ENCODE measurements at regions not wholly inside any gene's neighbourhood (a gene's known extent, or its start where the extent isn't known, plus 50 kb on each side); places are given as distances from the start of the nearest gene placed in this dataset.

DNA sequence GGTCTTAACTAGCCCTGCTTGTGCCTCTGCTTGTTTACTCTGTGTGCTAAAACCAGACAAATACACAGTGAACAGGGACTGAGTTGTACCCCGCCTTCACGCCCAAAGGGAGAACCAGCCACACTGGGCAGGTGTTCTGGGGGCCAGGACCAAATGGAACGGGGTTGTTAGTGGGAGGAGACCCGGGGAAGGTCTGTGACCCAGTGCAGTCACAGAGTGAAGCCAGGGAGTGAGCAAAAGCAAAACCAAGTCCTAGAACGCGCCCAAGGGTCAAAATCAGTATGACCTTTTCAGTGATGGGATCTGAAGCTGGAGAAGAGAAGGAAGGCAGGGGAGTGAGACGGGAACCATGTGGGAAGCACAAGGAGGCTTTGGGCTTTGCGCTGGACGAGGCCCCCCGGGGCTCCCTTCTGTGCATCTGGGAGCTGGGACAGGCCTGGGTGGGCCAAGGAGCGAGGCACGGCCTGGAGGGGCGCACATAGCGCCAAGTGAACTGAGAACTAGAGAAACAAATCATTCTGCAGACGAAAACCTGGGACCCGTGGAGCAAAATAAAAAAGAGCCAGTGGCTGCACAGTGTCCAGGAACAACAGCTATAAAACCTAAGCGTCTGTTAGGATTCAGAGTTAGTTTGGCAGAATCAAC is 78.3 kb upstream of the ALDH1A3 start:
- no peaks in the 10 kb centered on the region for H3K27me3 ChIP-seq (ENCODE audit: low read depth, low read length)
- H3K36me3 ChIP-seq (ENCODE audit: control insufficient read depth in 1 of 2, insufficient read depth in 2 of 2, low read length in 2 of 2) = no peaks in the 10 kb centered on the region
- H3K4me1 ChIP-seq (ENCODE audit: control insufficient read depth in 1 of 2, insufficient read depth in 2 of 2, low read length in 2 of 2) = no peaks in the 10 kb centered on the region
- no peak overlapping the region for H3K27ac ChIP-seq (ENCODE audit: low read length)
- peaks cover 0 to 6% of the 10 kb centered on the region in 2 donors for H3K9me3 ChIP-seq (ENCODE audit: control insufficient read depth in 1 of 2, low read length in 2 of 2)
- H3K4me3 ChIP-seq (ENCODE audit: low read depth in 1 of 2, low read length in 2 of 2) = no peak overlapping the region

- H3K36me3 ChIP-seq (ENCODE audit: control insufficient read depth in 1 of 2, insufficient read depth in 2 of 2, low read length in 2 of 2) = no peaks in the 10 kb centered on the region
- H3K9me3 ChIP-seq (ENCODE audit: control insufficient read depth in 1 of 2, low read length in 2 of 2) = peaks cover 0 to 10% of the 10 kb centered on the region in 2 donors
- H3K27ac ChIP-seq (ENCODE audit: low read length) = no peak overlapping the region
- H3K4me3 ChIP-seq (ENCODE audit: low read depth in 1 of 2, low read length in 2 of 2) = no peak overlapping the region
- H3K4me1 ChIP-seq (ENCODE audit: control insufficient read depth in 1 of 2, insufficient read depth in 2 of 2, low read length in 2 of 2) = no peaks in the 10 kb centered on the region
- no peaks in the 10 kb centered on the region for H3K27me3 ChIP-seq (ENCODE audit: low read depth, low read length)
Measured at GRCh38 chr15:100802421-100803170, 77.0 kb upstream of the ALDH1A3 start.

- H3K27me3 ChIP-seq (ENCODE audit: low read depth, low read length) = no peaks in the 10 kb centered on the region
- no peak overlapping the region for H3K4me3 ChIP-seq (ENCODE audit: low read depth in 1 of 2, low read length in 2 of 2)
- no peak overlapping the region for H3K27ac ChIP-seq (ENCODE audit: low read length)
- H3K9me3 ChIP-seq (ENCODE audit: control insufficient read depth in 1 of 2, low read length in 2 of 2) = peaks cover 0 to 13% of the 10 kb centered on the region in 2 donors
- H3K36me3 ChIP-seq (ENCODE audit: control insufficient read depth in 1 of 2, insufficient read depth in 2 of 2, low read length in 2 of 2) = no peaks in the 10 kb centered on the region
- no peaks in the 10 kb centered on the region for H3K4me1 ChIP-seq (ENCODE audit: control insufficient read depth in 1 of 2, insufficient read depth in 2 of 2, low read length in 2 of 2)
Measured at GRCh38 chr15:100803171-100803440, 76.5 kb upstream of the ALDH1A3 start.

DNA sequence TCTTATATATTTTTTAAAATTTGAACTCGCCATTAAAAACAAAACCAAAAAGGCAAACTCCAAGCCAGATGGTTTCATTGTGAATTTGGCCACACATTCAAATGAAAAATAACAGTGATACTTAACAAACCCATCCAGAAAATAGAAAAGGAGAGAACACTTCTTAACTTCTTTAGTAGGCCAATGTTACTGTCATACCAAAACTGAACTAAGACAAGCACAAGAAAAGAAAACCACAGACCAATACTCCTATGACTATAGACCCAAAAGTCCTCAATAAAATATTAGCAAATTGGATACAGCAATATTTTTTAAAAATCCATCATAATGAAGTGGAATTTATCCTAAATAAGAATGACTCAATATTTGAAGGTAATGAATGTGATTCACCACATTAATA is 73.5 kb upstream of the ALDH1A3 start:
- Histone ChIP-seq H3K4me3 (ENCODE audit: low read depth in 1 of 2, low read length in 2 of 2) (no peak overlapping the region), H3K36me3 (ENCODE audit: control insufficient read depth in 1 of 2, insufficient read depth in 2 of 2, low read length in 2 of 2) (no peaks in the 10 kb centered on the region), H3K4me1 (ENCODE audit: control insufficient read depth in 1 of 2, insufficient read depth in 2 of 2, low read length in 2 of 2) (no peaks in the 10 kb centered on the region), H3K9me3 (ENCODE audit: control insufficient read depth in 1 of 2, low read length in 2 of 2) (peaks cover 0 to 7% of the 10 kb centered on the region in 2 donors), H3K27ac (ENCODE audit: low read length) (no peak overlapping the region), H3K27me3 (ENCODE audit: low read depth, low read length) (no peaks in the 10 kb centered on the region)

GRCh38 chr15:100807028-100807427 is 72.6 kb upstream of the ALDH1A3 start:
- peaks cover 0 to 7% of the 10 kb centered on the region in 2 donors for H3K9me3 ChIP-seq (ENCODE audit: control insufficient read depth in 1 of 2, low read length in 2 of 2)
- H3K27me3 ChIP-seq (ENCODE audit: low read depth, low read length) = no peaks in the 10 kb centered on the region
- no peaks in the 10 kb centered on the region for H3K4me1 ChIP-seq (ENCODE audit: control insufficient read depth in 1 of 2, insufficient read depth in 2 of 2, low read length in 2 of 2)
- H3K27ac ChIP-seq (ENCODE audit: low read length) = no peak overlapping the region
- H3K36me3 ChIP-seq (ENCODE audit: control insufficient read depth in 1 of 2, insufficient read depth in 2 of 2, low read length in 2 of 2) = no peaks in the 10 kb centered on the region
- no peak overlapping the region for H3K4me3 ChIP-seq (ENCODE audit: low read depth in 1 of 2, low read length in 2 of 2)

DNA sequence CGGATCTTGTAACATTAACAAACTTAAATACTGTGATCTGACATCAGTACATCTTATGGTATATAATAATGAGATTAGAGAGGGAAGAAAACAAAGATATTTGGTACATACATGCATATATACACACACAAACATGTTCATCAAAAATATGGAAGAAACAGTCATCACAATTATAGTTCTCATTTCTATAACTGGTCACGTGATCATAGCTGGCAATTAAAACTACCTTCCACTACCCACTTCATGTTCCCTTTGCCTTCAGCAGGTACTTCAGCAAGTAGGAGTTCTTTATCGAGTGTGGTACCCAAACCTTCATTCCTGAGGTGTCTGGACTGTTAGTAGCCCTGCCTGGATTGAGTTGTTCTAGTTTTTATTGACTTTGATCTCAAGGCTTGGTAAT is 70.9 kb upstream of the ALDH1A3 start:
- Histone ChIP-seq H3K36me3 (ENCODE audit: control insufficient read depth in 1 of 2, insufficient read depth in 2 of 2, low read length in 2 of 2) (no peaks in the 10 kb centered on the region), H3K4me3 (ENCODE audit: low read depth in 1 of 2, low read length in 2 of 2) (no peak overlapping the region), H3K4me1 (ENCODE audit: control insufficient read depth in 1 of 2, insufficient read depth in 2 of 2, low read length in 2 of 2) (no peaks in the 10 kb centered on the region), H3K27ac (ENCODE audit: low read length) (no peak overlapping the region), H3K27me3 (ENCODE audit: low read depth, low read length) (no peaks in the 10 kb centered on the region), H3K9me3 (ENCODE audit: control insufficient read depth in 1 of 2, low read length in 2 of 2) (peaks cover 0 to 13% of the 10 kb centered on the region in 2 donors)

- no peaks in the 10 kb centered on the region for H3K27me3 ChIP-seq (ENCODE audit: low read depth, low read length)
- H3K36me3 ChIP-seq (ENCODE audit: control insufficient read depth in 1 of 2, insufficient read depth in 2 of 2, low read length in 2 of 2) = no peaks in the 10 kb centered on the region
- H3K9me3 ChIP-seq (ENCODE audit: control insufficient read depth in 1 of 2, low read length in 2 of 2) = peaks cover 0 to 13% of the 10 kb centered on the region in 2 donors
- no peak overlapping the region for H3K27ac ChIP-seq (ENCODE audit: low read length)
- no peak overlapping the region for H3K4me3 ChIP-seq (ENCODE audit: low read depth in 1 of 2, low read length in 2 of 2)
- H3K4me1 ChIP-seq (ENCODE audit: control insufficient read depth in 1 of 2, insufficient read depth in 2 of 2, low read length in 2 of 2) = no peaks in the 10 kb centered on the region
Measured at GRCh38 chr15:100809151-100809550, 70.5 kb upstream of the ALDH1A3 start.

DNA sequence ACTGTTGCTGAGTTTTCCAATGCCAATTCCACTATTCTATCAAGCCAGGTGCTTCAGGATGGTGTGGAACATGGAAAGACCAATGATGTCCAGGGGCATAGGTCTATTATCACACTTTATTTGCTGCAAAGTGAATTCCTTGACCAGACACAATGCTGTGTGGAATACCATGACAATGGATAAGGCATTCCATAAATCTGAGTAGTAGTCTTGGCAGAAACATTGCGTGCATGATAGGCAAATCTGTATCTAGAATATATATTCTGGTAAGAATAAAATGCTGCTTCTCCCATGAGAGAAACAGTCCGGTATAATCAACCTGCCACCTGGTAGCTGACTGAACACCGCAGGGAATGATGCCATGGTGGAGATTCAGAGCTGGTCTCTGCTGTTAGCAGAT is 70.0 kb upstream of the ALDH1A3 start:
- H3K9me3 ChIP-seq (ENCODE audit: control insufficient read depth in 1 of 2, low read length in 2 of 2) = peaks cover 0 to 13% of the 10 kb centered on the region in 2 donors
- H3K27me3 ChIP-seq (ENCODE audit: low read depth, low read length) = no peaks in the 10 kb centered on the region
- no peak overlapping the region for H3K27ac ChIP-seq (ENCODE audit: low read length)
- H3K4me1 ChIP-seq (ENCODE audit: control insufficient read depth in 1 of 2, insufficient read depth in 2 of 2, low read length in 2 of 2) = no peaks in the 10 kb centered on the region
- no peaks in the 10 kb centered on the region for H3K36me3 ChIP-seq (ENCODE audit: control insufficient read depth in 1 of 2, insufficient read depth in 2 of 2, low read length in 2 of 2)
- no peak overlapping the region for H3K4me3 ChIP-seq (ENCODE audit: low read depth in 1 of 2, low read length in 2 of 2)

- Histone ChIP-seq H3K4me3 (ENCODE audit: low read depth in 1 of 2, low read length in 2 of 2) (no peak overlapping the region), H3K27me3 (ENCODE audit: low read depth, low read length) (no peaks in the 10 kb centered on the region), H3K27ac (ENCODE audit: low read length) (no peak overlapping the region), H3K9me3 (ENCODE audit: control insufficient read depth in 1 of 2, low read length in 2 of 2) (peaks cover 0 to 14% of the 10 kb centered on the region in 2 donors), H3K36me3 (ENCODE audit: control insufficient read depth in 1 of 2, insufficient read depth in 2 of 2, low read length in 2 of 2) (no peaks in the 10 kb centered on the region), H3K4me1 (ENCODE audit: control insufficient read depth in 1 of 2, insufficient read depth in 2 of 2, low read length in 2 of 2) (no peaks in the 10 kb centered on the region)
Measured at GRCh38 chr15:100810229-100810628, 69.4 kb upstream of the ALDH1A3 start.

GRCh38 chr15:100810831-100811230 is 68.8 kb upstream of the ALDH1A3 start:
- no peaks in the 10 kb centered on the region for H3K4me1 ChIP-seq (ENCODE audit: control insufficient read depth in 1 of 2, insufficient read depth in 2 of 2, low read length in 2 of 2)
- no peaks in the 10 kb centered on the region for H3K36me3 ChIP-seq (ENCODE audit: control insufficient read depth in 1 of 2, insufficient read depth in 2 of 2, low read length in 2 of 2)
- no peak overlapping the region for H3K4me3 ChIP-seq (ENCODE audit: low read depth in 1 of 2, low read length in 2 of 2)
- no peak overlapping the region for H3K27ac ChIP-seq (ENCODE audit: low read length)
- H3K27me3 ChIP-seq (ENCODE audit: low read depth, low read length) = no peaks in the 10 kb centered on the region
- peaks cover under 1 to 20% of the 10 kb centered on the region in 2 donors for H3K9me3 ChIP-seq (ENCODE audit: control insufficient read depth in 1 of 2, low read length in 2 of 2)

DNA sequence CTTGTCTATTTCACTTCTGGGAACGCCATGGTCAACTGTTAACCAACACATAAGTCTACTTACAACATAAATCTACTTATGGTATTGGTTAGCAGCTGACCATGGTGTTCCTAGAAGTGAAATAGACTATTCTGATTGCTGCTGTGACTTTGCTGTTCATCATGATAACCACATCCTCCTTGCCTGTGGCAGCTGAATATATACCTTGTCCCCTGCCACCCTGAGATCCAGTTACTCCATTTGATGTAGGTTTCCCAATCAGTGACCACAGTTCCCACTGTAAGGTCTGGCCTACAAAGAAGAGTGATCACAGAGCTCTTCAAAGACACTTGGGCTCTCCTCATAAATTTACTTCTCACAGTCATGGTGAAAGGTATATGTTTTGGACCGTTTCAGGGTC is 66.8 kb upstream of the ALDH1A3 start:
- H3K4me3 ChIP-seq (ENCODE audit: low read depth in 1 of 2, low read length in 2 of 2) = no peak overlapping the region
- no peaks in the 10 kb centered on the region for H3K36me3 ChIP-seq (ENCODE audit: control insufficient read depth in 1 of 2, insufficient read depth in 2 of 2, low read length in 2 of 2)
- peaks cover 8 to 16% of the 10 kb centered on the region in 2 donors for H3K9me3 ChIP-seq (ENCODE audit: control insufficient read depth in 1 of 2, low read length in 2 of 2)
- no peaks in the 10 kb centered on the region for H3K27me3 ChIP-seq (ENCODE audit: low read depth, low read length)
- H3K4me1 ChIP-seq (ENCODE audit: control insufficient read depth in 1 of 2, insufficient read depth in 2 of 2, low read length in 2 of 2) = no peaks in the 10 kb centered on the region
- no peak overlapping the region for H3K27ac ChIP-seq (ENCODE audit: low read length)

GRCh38 chr15:100818927-100819326 is 60.7 kb upstream of the ALDH1A3 start:
- H3K36me3 ChIP-seq (ENCODE audit: control insufficient read depth in 1 of 2, insufficient read depth in 2 of 2, low read length in 2 of 2) = no peaks in the 10 kb centered on the region
- H3K4me1 ChIP-seq (ENCODE audit: control insufficient read depth in 1 of 2, insufficient read depth in 2 of 2, low read length in 2 of 2) = no peaks in the 10 kb centered on the region
- H3K27ac ChIP-seq (ENCODE audit: low read length) = no peak overlapping the region
- no peak overlapping the region for H3K4me3 ChIP-seq (ENCODE audit: low read depth in 1 of 2, low read length in 2 of 2)
- H3K9me3 ChIP-seq (ENCODE audit: control insufficient read depth in 1 of 2, low read length in 2 of 2) = peaks cover 12 to 13% of the 10 kb centered on the region in 2 donors
- no peaks in the 10 kb centered on the region for H3K27me3 ChIP-seq (ENCODE audit: low read depth, low read length)
